CD4-positive, alpha-beta memory T cell (primary cell): ENCODE measurements at regions not wholly inside any gene's neighbourhood (a gene's known extent, or its start where the extent isn't known, plus 50 kb on each side); places are given as distances from the start of the nearest gene placed in this dataset.
"Not testable (repeated sequence)": the region's sequence is repeated elsewhere in the genome, so short reads cannot be mapped to it uniquely, and the experiment has no call there.

Experiments used
- CTCF ChIA-PET: fragments of 350-600 bp; sonication (Branson Sonifier 250); formaldehyde crosslinking; loops from one replicate; lab custom pipeline; 2021; ENCODE audit warnings: inconsistent platforms; ENCODE audit not compliant: partially characterized antibody; lab: Charles Lee
- POLR2A ChIA-PET: fragments of 350-600 bp; sonication (Branson Sonifier 250); formaldehyde crosslinking; loops from one replicate; lab custom pipeline; 2021; ENCODE audit not compliant: partially characterized antibody; lab: Charles Lee
- DNase-seq, 5 donors: peaks; one replicate each; pipeline versions ENCODE4 v3.0.0 to v3.0.0-alpha.2; 2020 to 2022; ENCODE audit warnings: mixed read lengths in 1 of 5
- H3K27ac ChIP-seq: one replicate; pipeline ENCODE4 v1.7.0; 2013; ENCODE audit warnings: low read depth, low read length
- H3K27me3 ChIP-seq: 2 replicates; pipeline ENCODE4 v1.7.0; 2013; ENCODE audit warnings: mild to moderate bottlenecking, low read length, moderate library complexity; ENCODE audit not compliant: insufficient read depth
- H3K36me3 ChIP-seq: 2 replicates; pipeline ENCODE4 v1.7.0; 2013; ENCODE audit warnings: mild to moderate bottlenecking, low read length, moderate library complexity; ENCODE audit not compliant: insufficient read depth
- H3K4me1 ChIP-seq: 2 replicates; pipeline ENCODE4 v1.7.0; 2013; ENCODE audit warnings: mild to moderate bottlenecking, low read length, moderate library complexity; ENCODE audit not compliant: insufficient read depth
- H3K4me3 ChIP-seq, 2 donors: one replicate each; pipeline ENCODE4 v1.7.0; 2013; ENCODE audit warnings: low read length in 2 of 2, mild to moderate bottlenecking in 1 of 2
- H3K9me3 ChIP-seq, 2 donors: one replicate each; pipeline ENCODE4 v1.7.0; 2013; ENCODE audit warnings: low read length in 2 of 2, control low read depth in 1 of 2; ENCODE audit not compliant: control insufficient read depth in 1 of 2
- H3K27ac Mint-ChIP-seq, 7 donors: one replicate each; pipeline ENCODE4 v1.8.0; 2020 to 2021; ENCODE audit warnings: mixed read lengths in 7 of 7, mild to moderate bottlenecking in 6 of 7, inconsistent platforms in 3 of 7, moderate library complexity in 3 of 7
- H3K27me3 Mint-ChIP-seq, 2 donors: one replicate each; pipeline ENCODE4 v1.8.0; 2020 to 2021; ENCODE audit warnings: mixed read lengths in 2 of 2
- H3K36me3 Mint-ChIP-seq, 2 donors: one replicate each; pipeline ENCODE4 v1.8.0; 2020 to 2021; ENCODE audit warnings: mixed read lengths in 2 of 2, inconsistent platforms in 1 of 2, mild to moderate bottlenecking in 1 of 2
- H3K4me1 Mint-ChIP-seq, 4 donors: one replicate each; pipeline ENCODE4 v1.8.0; 2020 to 2021; ENCODE audit warnings: mixed read lengths in 4 of 4, mild to moderate bottlenecking in 1 of 4
- H3K4me3 Mint-ChIP-seq, 8 donors: one replicate each; pipeline ENCODE4 v1.8.0; 2020 to 2021; ENCODE audit warnings: mixed read lengths in 8 of 8, mild to moderate bottlenecking in 7 of 8, moderate library complexity in 6 of 8, inconsistent platforms in 3 of 8
- H3K9me3 Mint-ChIP-seq, 8 donors: one replicate each; pipeline ENCODE4 v1.8.0; 2020 to 2021; ENCODE audit warnings: mixed read lengths in 8 of 8, mild to moderate bottlenecking in 5 of 8, inconsistent platforms in 3 of 8, moderate library complexity in 1 of 8
- intact Hi-C: fragments of 100-400 bp; cut with micrococcal nuclease; formaldehyde crosslinking; loops from one replicate; pipeline ENCODE4 v1.15.1; 2023

DNA sequence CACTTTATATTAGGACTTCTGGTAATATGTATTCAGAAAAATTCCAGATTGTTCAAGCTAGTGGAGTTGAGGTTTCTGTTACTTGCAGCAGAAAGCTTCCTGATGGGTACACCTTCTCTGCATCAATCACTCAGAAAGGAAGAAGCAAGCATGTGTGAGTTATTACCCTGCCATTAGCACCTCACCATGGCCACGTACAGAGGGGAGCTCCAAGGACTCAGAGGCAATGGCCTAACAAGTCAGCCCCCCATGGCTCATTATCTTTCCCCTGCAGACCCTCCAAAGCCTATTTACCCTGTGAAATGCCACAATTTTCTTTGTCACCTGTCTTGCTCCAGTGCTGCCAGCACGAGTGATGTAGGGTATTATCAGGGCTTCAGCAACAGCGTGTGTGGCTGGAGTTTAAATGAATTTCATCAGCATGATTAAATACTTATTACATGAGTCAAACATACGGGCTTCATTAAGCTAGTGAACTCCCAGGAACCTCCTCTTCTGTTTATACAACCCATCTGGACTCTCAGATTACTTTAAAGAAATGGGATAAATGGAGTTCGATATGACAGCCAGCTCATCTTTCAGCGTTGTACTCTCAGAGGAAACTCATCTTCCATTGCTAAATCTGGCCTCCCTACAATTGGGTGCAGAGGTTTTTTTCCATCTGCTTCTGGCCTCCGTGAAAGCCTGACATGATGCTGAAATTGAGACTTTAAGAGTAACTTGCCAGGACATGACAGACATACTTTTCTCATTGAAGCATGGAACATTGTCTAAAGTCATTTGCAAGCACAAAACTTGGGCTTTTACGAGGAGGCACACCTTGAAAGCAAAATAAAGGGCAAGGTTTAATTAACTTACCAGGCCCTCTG, 135.9 kb downstream of the TMEM30B start:
- peaks cover 3 to 4% of the 10 kb centered on the region in 2 donors for H3K36me3 Mint-ChIP-seq
- H3K27me3 Mint-ChIP-seq: peaks cover 4 to 9% of the 10 kb centered on the region in 2 donors
- CTCF ChIA-PET: interaction anchor here (1.1 kb wide), 1 partner anchor 521 kb away, joined by 3 read pairs; no protein-coding TSS in a partner anchor

DNA sequence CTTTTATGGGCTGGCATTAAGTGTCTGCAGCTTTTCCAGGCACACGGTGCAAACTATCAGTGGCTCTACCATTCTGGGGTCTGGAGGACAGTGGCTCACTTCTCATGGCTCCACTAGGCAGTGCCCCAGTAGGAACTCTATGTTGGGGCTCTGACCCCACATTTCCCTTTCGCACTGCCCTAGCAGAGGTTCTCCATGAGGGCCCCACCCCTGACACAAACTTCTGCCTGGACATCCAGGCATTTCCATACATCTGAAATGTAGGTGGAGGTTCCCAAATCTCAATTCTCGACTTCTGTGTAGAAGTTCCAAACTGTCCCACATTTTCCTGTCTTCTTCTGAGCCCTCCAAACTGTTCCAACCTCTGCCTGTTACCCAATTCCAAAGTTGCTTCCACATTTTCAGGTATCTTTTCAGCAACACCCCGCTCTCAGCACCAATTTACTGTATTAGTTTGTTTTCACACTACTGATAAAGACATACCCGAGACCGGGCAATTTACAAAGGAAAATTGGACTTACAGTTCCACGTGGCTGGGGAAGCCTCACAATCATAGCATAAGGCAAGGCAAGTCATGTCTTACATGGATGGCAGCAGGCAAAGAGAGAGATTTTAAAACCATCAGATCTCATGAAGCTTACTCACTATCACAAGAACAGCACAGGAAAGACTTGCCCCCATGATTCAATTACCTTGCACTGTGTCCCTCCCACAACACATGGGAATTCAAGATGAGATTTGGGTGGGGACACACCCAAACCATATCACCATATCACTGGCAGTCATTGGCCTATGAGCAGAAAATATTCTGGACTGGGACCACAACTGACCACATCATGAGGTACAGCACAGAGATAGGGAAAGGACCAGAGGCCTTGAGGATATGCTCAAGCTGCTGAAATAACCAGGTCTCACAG, 136.8 kb downstream of the TMEM30B start:
- H3K36me3 ChIP-seq, DNase-seq, H3K4me1 Mint-ChIP-seq, H3K4me1 ChIP-seq, POLR2A ChIA-PET, intact Hi-C loops, H3K9me3 ChIP-seq, H3K4me3 Mint-ChIP-seq, H3K27me3 Mint-ChIP-seq, H3K27ac Mint-ChIP-seq, H3K4me3 ChIP-seq, H3K27ac ChIP-seq, H3K36me3 Mint-ChIP-seq, H3K27me3 ChIP-seq: not testable (repeated sequence)
- CTCF ChIA-PET: interaction anchor here (1.1 kb wide), 1 partner anchor 520 kb away, joined by 3 read pairs; no protein-coding TSS in a partner anchor
- H3K9me3 Mint-ChIP-seq: peaks cover 6 to 30% (median 21%) of the 10 kb centered on the region in 8 donors

More for the DNA sequence above, 135.9 kb downstream of the TMEM30B start:
- Histone ChIP-seq H3K27me3 (no peaks in the 10 kb centered on the region), H3K9me3 (peaks cover 0 to 4% of the 10 kb centered on the region in 2 donors), H3K4me3 (no peak overlapping the region), H3K4me1 (no peaks in the 10 kb centered on the region), H3K27ac (no peak overlapping the region), H3K36me3 (no peaks in the 10 kb centered on the region)
- POLR2A ChIA-PET: no interaction called here
- peaks cover 6 to 30% (median 21%) of the 10 kb centered on the region in 8 donors for H3K9me3 Mint-ChIP-seq
- intact Hi-C loops: no loop called here
- H3K4me1 Mint-ChIP-seq: no peaks in the 10 kb centered on the region
- no peak for DNase-seq
- peak overlapping the region in 1 of 7 donors; percentile 43 for H3K27ac Mint-ChIP-seq
- H3K4me3 Mint-ChIP-seq: no peak overlapping the region

DNA sequence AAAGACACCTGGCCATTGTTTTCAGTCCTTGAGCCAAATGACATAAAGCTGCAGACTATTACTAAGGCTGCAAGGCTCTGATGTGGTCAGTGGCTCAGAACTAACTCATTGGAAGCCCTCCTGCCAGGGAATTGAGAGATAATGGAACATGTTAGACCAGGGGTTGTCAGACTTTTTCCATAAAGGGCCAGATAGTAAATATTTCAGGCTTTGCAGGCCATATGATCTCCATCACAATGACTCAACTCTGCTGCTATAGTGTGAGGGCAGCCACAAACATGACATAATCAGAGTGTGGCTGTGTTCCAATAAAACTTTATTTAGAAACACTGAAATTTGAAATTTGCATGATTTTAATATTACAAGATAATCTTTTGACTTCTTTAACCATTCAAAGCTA, 140.3 kb downstream of the TMEM30B start:
- CTCF ChIA-PET: no interaction called here

DNA sequence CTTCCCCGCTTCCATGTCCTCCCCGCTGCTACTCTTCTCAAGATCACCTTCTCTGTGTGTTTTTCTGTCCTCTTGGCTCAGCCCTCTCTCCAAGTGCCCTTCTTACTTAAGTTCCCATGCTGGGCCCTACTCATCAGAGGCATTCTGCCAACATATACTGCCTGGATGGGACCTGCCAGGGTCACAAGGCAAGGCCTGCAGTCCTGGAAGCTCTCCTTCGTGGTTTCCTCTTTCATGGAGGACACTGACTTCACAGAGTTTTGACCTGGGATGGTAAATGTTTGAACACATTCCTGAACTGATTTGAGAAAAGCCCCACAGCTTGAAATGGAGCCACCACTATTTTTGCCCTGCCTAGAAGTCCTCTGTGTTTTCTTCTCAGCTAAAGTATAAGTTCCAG, 140.9 kb downstream of the TMEM30B start:
- intact Hi-C loops: no loop called here
- Mint-ChIP-seq H3K36me3 (peaks cover 3 to 4% of the 10 kb centered on the region in 2 donors), H3K27me3 (peaks cover 11 to 24% of the 10 kb centered on the region in 2 donors), H3K27ac (no peak overlapping the region), H3K4me3 (no peak overlapping the region), H3K9me3 (peaks cover 6 to 34% (median 24%) of the 10 kb centered on the region in 8 donors), H3K4me1 (no peaks in the 10 kb centered on the region)
- DNase-seq: no peak
- ChIA-PET POLR2A (no interaction called here), CTCF (no interaction called here)
- no peaks in the 10 kb centered on the region for H3K4me1 ChIP-seq
- no peaks in the 10 kb centered on the region for H3K27me3 ChIP-seq
- no peak overlapping the region for H3K27ac ChIP-seq
- H3K4me3 ChIP-seq: no peak overlapping the region
- no peaks in the 10 kb centered on the region for H3K36me3 ChIP-seq
- peaks cover 0 to 4% of the 10 kb centered on the region in 2 donors for H3K9me3 ChIP-seq

More for the DNA sequence above, 140.3 kb downstream of the TMEM30B start:
- Histone ChIP-seq H3K27me3 (no peaks in the 10 kb centered on the region), H3K4me1 (no peaks in the 10 kb centered on the region), H3K9me3 (peaks cover 0 to 4% of the 10 kb centered on the region in 2 donors), H3K4me3 (no peak overlapping the region), H3K27ac (no peak overlapping the region), H3K36me3 (no peaks in the 10 kb centered on the region)
- peaks cover 3 to 4% of the 10 kb centered on the region in 2 donors for H3K36me3 Mint-ChIP-seq
- H3K27me3 Mint-ChIP-seq: peaks cover 11 to 18% of the 10 kb centered on the region in 2 donors
- no peak overlapping the region for H3K27ac Mint-ChIP-seq
- no peaks in the 10 kb centered on the region for H3K4me1 Mint-ChIP-seq
- no peak overlapping the region for H3K4me3 Mint-ChIP-seq
- DNase-seq: no peak
- intact Hi-C loops: no loop called here
- POLR2A ChIA-PET: no interaction called here
- H3K9me3 Mint-ChIP-seq: peaks cover 6 to 37% (median 27%) of the 10 kb centered on the region in 8 donors

DNA sequence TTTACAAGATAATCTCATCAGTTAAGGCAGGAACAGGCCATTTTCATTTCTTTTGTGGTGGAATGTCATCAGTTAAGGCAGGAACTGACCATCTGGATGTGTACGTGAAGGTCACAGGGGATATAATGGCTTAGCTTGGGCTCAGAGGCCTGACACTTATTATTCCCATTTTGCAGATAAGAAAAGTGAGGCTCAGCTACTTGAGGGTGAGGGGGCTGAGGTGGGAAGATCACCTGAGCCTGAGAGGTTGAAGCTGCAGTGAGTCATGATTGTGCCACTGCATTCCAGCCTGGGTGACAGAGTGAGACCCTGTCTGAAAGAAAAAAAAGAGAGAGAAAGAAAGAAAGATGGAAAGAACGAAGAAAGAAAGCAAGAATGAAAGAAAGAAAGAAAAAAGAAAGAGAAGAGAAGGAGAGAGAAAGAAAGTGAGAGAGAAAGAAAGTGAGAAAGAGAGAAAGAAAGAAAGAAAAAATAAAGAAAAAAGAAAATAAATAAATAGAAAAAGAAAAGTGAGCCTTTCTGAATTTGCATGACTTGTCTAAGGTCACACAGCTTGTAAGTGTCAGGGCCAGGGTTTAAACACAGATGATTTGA, 142.0 kb downstream of the TMEM30B start:
- no peaks in the 10 kb centered on the region for H3K4me1 ChIP-seq
- CTCF ChIA-PET: no interaction called here
- intact Hi-C loops: no loop called here
- no peaks in the 10 kb centered on the region for H3K27me3 ChIP-seq
- peaks cover 0 to 3% of the 10 kb centered on the region in 2 donors for H3K9me3 ChIP-seq
- no peak overlapping the region for H3K4me3 ChIP-seq
- H3K4me1 Mint-ChIP-seq: no peaks in the 10 kb centered on the region
- no peaks in the 10 kb centered on the region for H3K36me3 ChIP-seq
- H3K27me3 Mint-ChIP-seq: peaks cover 11 to 32% of the 10 kb centered on the region in 2 donors
- H3K9me3 Mint-ChIP-seq: peaks cover 2 to 26% (median 15%) of the 10 kb centered on the region in 8 donors
- H3K27ac Mint-ChIP-seq: no peak overlapping the region
- no peak overlapping the region for H3K27ac ChIP-seq
- no peak overlapping the region for H3K4me3 Mint-ChIP-seq
- POLR2A ChIA-PET: no interaction called here
- DNase-seq: no peak
- H3K36me3 Mint-ChIP-seq: peaks cover 0 to 4% of the 10 kb centered on the region in 2 donors

DNA sequence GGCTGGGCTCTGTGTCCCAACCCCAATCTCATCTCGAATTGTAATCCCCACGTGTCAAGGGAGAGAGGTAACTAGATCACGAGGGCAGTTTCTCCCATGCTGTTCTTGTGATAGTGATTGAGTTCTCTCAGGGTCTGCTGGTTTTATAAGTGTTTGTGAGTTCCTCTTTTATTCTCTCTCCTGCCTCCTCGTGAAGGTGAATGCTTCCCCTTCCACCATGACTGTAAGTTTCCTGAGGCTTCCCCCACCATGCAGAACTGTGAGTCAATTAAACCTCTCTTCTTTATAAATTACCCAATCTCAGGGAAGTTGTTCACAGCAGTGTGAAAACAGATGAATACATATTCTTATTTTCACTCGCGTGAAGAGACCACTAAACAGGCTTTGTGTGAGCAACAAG, 148.2 kb downstream of the TMEM30B start:
- Mint-ChIP-seq H3K4me3 (no peak overlapping the region), H3K36me3 (no peaks in the 10 kb centered on the region), H3K27ac (no peak overlapping the region), H3K9me3 (peaks cover 0 to 15% (median 4%) of the 10 kb centered on the region in 8 donors), H3K27me3 (peaks cover 8 to 35% of the 10 kb centered on the region in 2 donors), H3K4me1 (no peaks in the 10 kb centered on the region)
- POLR2A ChIA-PET: no interaction called here
- H3K27ac ChIP-seq: no peak overlapping the region
- no peaks in the 10 kb centered on the region for H3K4me1 ChIP-seq
- H3K27me3 ChIP-seq: no peaks in the 10 kb centered on the region
- H3K36me3 ChIP-seq: no peaks in the 10 kb centered on the region
- no peak overlapping the region for H3K4me3 ChIP-seq
- CTCF ChIA-PET: no interaction called here
- no peak for DNase-seq
- no peaks in the 10 kb centered on the region for H3K9me3 ChIP-seq
- intact Hi-C loops: no loop called here
